ENCODE measurements at regions not wholly inside any gene's neighbourhood (a gene's known extent, or its start where the extent isn't known, plus 50 kb on each side); places are given as distances from the start of the nearest gene placed in this dataset.
"Not testable (repeated sequence)": the region's sequence is repeated elsewhere in the genome, so short reads cannot be mapped to it uniquely, and the experiment has no call there.

- DNase-seq (ENCODE audit: low spot score), result not testable (repeated sequence)
Observed at GRCh38 chr17:20843261-20843660, 199.6 kb downstream of the USP22 start.

- not testable (repeated sequence) for DNase-seq (ENCODE audit: low spot score)
Observed at GRCh38 chr17:20843799-20844553, 198.8 kb downstream of the USP22 start.

- DNase-seq (ENCODE audit: low spot score), result not testable (repeated sequence)
Observed at GRCh38 chr17:20848869-20849443, 193.9 kb downstream of the USP22 start.

GRCh38 chr17:20851591-20852238, 191.1 kb downstream of the USP22 start:
- not testable (repeated sequence) for DNase-seq (ENCODE audit: low spot score)

- no peak for DNase-seq (ENCODE audit: low spot score)
Observed at GRCh38 chr17:20852239-20852989, 190.4 kb downstream of the USP22 start.

- DNase-seq (ENCODE audit: low spot score), result no peak
Observed at GRCh38 chr17:20852990-20853370, 189.8 kb downstream of the USP22 start.

- DNase-seq (ENCODE audit: low spot score), result not testable (repeated sequence)
Observed at GRCh38 chr17:20855910-20856470, 186.8 kb downstream of the USP22 start.

GRCh38 chr17:20866444-20867209, 176.2 kb downstream of the USP22 start:
- not testable (repeated sequence) for DNase-seq (ENCODE audit: low spot score)

GRCh38 chr17:20867436-20867937, 175.3 kb downstream of the USP22 start:
- not testable (repeated sequence) for DNase-seq (ENCODE audit: low spot score)

- DNase-seq (ENCODE audit: low spot score), result not testable (repeated sequence)
Observed at GRCh38 chr17:20867938-20868661, 174.7 kb downstream of the USP22 start.

- DNase-seq (ENCODE audit: low spot score), result not testable (repeated sequence)
Observed at GRCh38 chr17:20868662-20869007, 174.2 kb downstream of the USP22 start.

GRCh38 chr17:20873173-20873572, 169.6 kb downstream of the USP22 start:
- DNase-seq (ENCODE audit: low spot score), result not testable (repeated sequence)

GRCh38 chr17:20873688-20874328, 169.0 kb downstream of the USP22 start:
- not testable (repeated sequence) for DNase-seq (ENCODE audit: low spot score)

- not testable (repeated sequence) for DNase-seq (ENCODE audit: low spot score)
Observed at GRCh38 chr17:20877384-20877783, 165.4 kb downstream of the USP22 start.

GRCh38 chr17:20890338-20890737, 152.5 kb downstream of the USP22 start:
- DNase-seq (ENCODE audit: low spot score), result no peak

GRCh38 chr17:20895426-20895825, 147.4 kb downstream of the USP22 start:
- not testable (repeated sequence) for DNase-seq (ENCODE audit: low spot score)

GRCh38 chr17:20896153-20896649, 146.6 kb downstream of the USP22 start:
- no peak for DNase-seq (ENCODE audit: low spot score)

GRCh38 chr17:20898726-20899125, 144.1 kb downstream of the USP22 start:
- not testable (repeated sequence) for DNase-seq (ENCODE audit: low spot score)

- DNase-seq (ENCODE audit: low spot score), result not testable (repeated sequence)
Observed at GRCh38 chr17:20902496-20902895, 140.3 kb downstream of the USP22 start.

- DNase-seq (ENCODE audit: low spot score), result not testable (repeated sequence)
Observed at GRCh38 chr17:20903549-20903948, 139.3 kb downstream of the USP22 start.

Measured in hematopoietic multipotent progenitor cell treated with erythropoietin and hydrocortisone succinate and interleukin-3 and kit ligand, for 17 days (in vitro differentiated cells).